Right atrium auricular region (tissue), 2 donors: ENCODE measurements at regions not wholly inside any gene's neighbourhood (a gene's known extent, or its start where the extent isn't known, plus 50 kb on each side); places are given as distances from the start of the nearest gene placed in this dataset.

Experiments used
- DNase-seq: peaks from one replicate; pipeline ENCODE4 v3.0.0-alpha.2; 2019; ENCODE audit warnings: low spot score
- H3K27ac ChIP-seq, 2 donors: fragments of 200-600 bp; sonication (generic); 1 replicate in 1 of 2; 2 replicates in 1 of 2; pipeline ENCODE4 v1.5.1; 2016 to 2019
- H3K27me3 ChIP-seq, 2 donors: fragments of 200-600 bp; sonication (generic); one replicate each; pipeline versions ENCODE4 v1.5.1 to v1.6.0; 2017 to 2019
- H3K36me3 ChIP-seq: fragments of 200-600 bp; sonication (generic); one replicate; pipeline ENCODE4 v1.5.1; 2016
- H3K4me1 ChIP-seq, 2 donors: fragments of 200-600 bp; sonication (generic); one replicate each; pipeline versions ENCODE4 v1.5.1 to v1.6.0; 2017 to 2019
- H3K4me3 ChIP-seq, 2 donors: fragments of 200-600 bp; sonication (generic); 1 replicate in 1 of 2; 2 replicates in 1 of 2; pipeline ENCODE4 v1.5.1; 2017 to 2019; ENCODE audit warnings: mild to moderate bottlenecking in 1 of 2, moderate library complexity in 1 of 2
- H3K9me3 ChIP-seq, 2 donors: fragments of 200-600 bp; sonication (generic); one replicate each; pipeline ENCODE4 v1.5.1; 2019
- CTCF ChIP-seq, 2 donors: fragments of 200-600 bp; sonication (generic); IDR thresholded peaks; one replicate each; pipeline ENCODE4 v1.5.1; 2019; ENCODE audit warnings: antibody characterized with exemption in 2 of 2

- H3K4me1 ChIP-seq: no peaks in the 10 kb centered on the region
- H3K9me3 ChIP-seq: no peaks in the 10 kb centered on the region
- no peak overlapping the region for H3K27ac ChIP-seq
- H3K4me3 ChIP-seq: no peak overlapping the region
- H3K27me3 ChIP-seq: no peaks in the 10 kb centered on the region
- H3K36me3 ChIP-seq: no peaks in the 10 kb centered on the region
- DNase-seq: no peak
- TF ChIP-seq CTCF (IDR thresholded peaks at IDR 0.05): no peak
These were observed 366.8 kb downstream of the DLEU7 start for GRCh38 chr13:50476577-50477285.

- H3K9me3 ChIP-seq: no peaks in the 10 kb centered on the region
- TF ChIP-seq CTCF (IDR thresholded peaks at IDR 0.05): no peak
- H3K36me3 ChIP-seq: no peaks in the 10 kb centered on the region
- no peaks in the 10 kb centered on the region for H3K4me1 ChIP-seq
- DNase-seq: no peak
- no peak overlapping the region for H3K27ac ChIP-seq
- H3K27me3 ChIP-seq: no peaks in the 10 kb centered on the region
- H3K4me3 ChIP-seq: no peak overlapping the region
These were observed 361.6 kb downstream of the DLEU7 start for GRCh38 chr13:50481936-50482335.

GRCh38 chr13:50483416-50483815, 360.1 kb downstream of the DLEU7 start:
- DNase-seq: no peak
- Histone ChIP-seq H3K4me1 (no peaks in the 10 kb centered on the region), H3K9me3 (no peaks in the 10 kb centered on the region), H3K4me3 (no peak overlapping the region), H3K27me3 (no peaks in the 10 kb centered on the region), H3K36me3 (no peaks in the 10 kb centered on the region), H3K27ac (no peak overlapping the region)
- no peak for TF ChIP-seq CTCF (IDR thresholded peaks at IDR 0.05)

- H3K9me3 ChIP-seq: no peaks in the 10 kb centered on the region
These were observed 358.9 kb downstream of the DLEU7 start for GRCh38 chr13:50484472-50485113.

GRCh38 chr13:50485979-50486935, 357.2 kb downstream of the DLEU7 start:
- TF ChIP-seq CTCF (IDR thresholded peaks at IDR 0.05): no peak
- Histone ChIP-seq H3K4me3 (no peak overlapping the region), H3K36me3 (no peaks in the 10 kb centered on the region), H3K27me3 (no peaks in the 10 kb centered on the region), H3K27ac (no peak overlapping the region), H3K4me1 (no peaks in the 10 kb centered on the region), H3K9me3 (no peaks in the 10 kb centered on the region)
- no peak for DNase-seq

More at GRCh38 chr13:50484472-50485113, 358.9 kb downstream of the DLEU7 start:
- Histone ChIP-seq H3K36me3 (no peaks in the 10 kb centered on the region), H3K4me1 (no peaks in the 10 kb centered on the region), H3K4me3 (no peak overlapping the region), H3K27ac (no peak overlapping the region), H3K27me3 (no peaks in the 10 kb centered on the region)
- no peak for TF ChIP-seq CTCF (IDR thresholded peaks at IDR 0.05)
- no peak for DNase-seq
